ENCODE measurements at regions not wholly inside any gene's neighbourhood (a gene's known extent, or its start where the extent isn't known, plus 50 kb on each side); places are given as distances from the start of the nearest gene placed in this dataset.

GRCh38 chr7:45983720-45984255 lies 62.7 kb upstream of the IGFBP3 start:
- Histone ChIP-seq H3K27ac (no peak overlapping the region), H3K4me1 (no peaks in the 10 kb centered on the region), H3K9me3 (no peaks in the 10 kb centered on the region), H3K4me3 (no peak overlapping the region), H3K36me3 (replicated peaks in 1 of 2; ENCODE audit: insufficient read depth in 1 of 2, low read depth in 2 of 2) (no peaks in the 10 kb centered on the region), H3K27me3 (no peaks in the 10 kb centered on the region)
- DNase-seq (no peak), ATAC-seq (no peak)
- intact Hi-C loops (cut with DNase I): no loop called here
- TF ChIP-seq CTCF (IDR thresholded peaks at IDR 0.05) (no peak), POLR2A (IDR thresholded peaks at IDR 0.05) (no peak)
- WGBS, 2 donors: 53 to 64% methylated on average over 5 to 6 of the region's 6 CpGs

GRCh38 chr7:45982907-45983719 lies 62.0 kb upstream of the IGFBP3 start:
- no peaks in the 10 kb centered on the region for H3K27me3 ChIP-seq
- no peak overlapping the region for H3K27ac ChIP-seq
- ATAC-seq: no peak
- no peak for DNase-seq
- H3K4me1 ChIP-seq: peaks cover 7% of the 10 kb centered on the region
- TF ChIP-seq POLR2A (IDR thresholded peaks at IDR 0.05) (no peak), CTCF (IDR thresholded peaks at IDR 0.05) (no peak)
- H3K36me3 ChIP-seq (replicated peaks in 1 of 2; ENCODE audit: insufficient read depth in 1 of 2, low read depth in 2 of 2): no peaks in the 10 kb centered on the region
- intact Hi-C loops (cut with DNase I): no loop called here
- no peak overlapping the region for H3K4me3 ChIP-seq
- no peaks in the 10 kb centered on the region for H3K9me3 ChIP-seq
- 74 to 83% methylated on average over 10 to 11 of the region's 11 CpGs for WGBS, 2 donors

- ATAC-seq: no peak
- intact Hi-C loops (cut with DNase I): no loop called here
- WGBS, 2 donors: 65 to 86% methylated on average over 2 of the region's 2 CpGs
- H3K27me3 ChIP-seq: no peaks in the 10 kb centered on the region
- H3K4me3 ChIP-seq: no peak overlapping the region
- H3K9me3 ChIP-seq: no peaks in the 10 kb centered on the region
- H3K4me1 ChIP-seq: peaks cover 12% of the 10 kb centered on the region
- DNase-seq: no peak
- no peak overlapping the region for H3K27ac ChIP-seq
- TF ChIP-seq CTCF (IDR thresholded peaks at IDR 0.05): no peak
- no peak for TF ChIP-seq POLR2A (IDR thresholded peaks at IDR 0.05)
- no peaks in the 10 kb centered on the region for H3K36me3 ChIP-seq (replicated peaks in 1 of 2; ENCODE audit: insufficient read depth in 1 of 2, low read depth in 2 of 2)
These were observed 61.1 kb upstream of the IGFBP3 start for GRCh38 chr7:45982132-45982531.

GRCh38 chr7:45980973-45981372 lies 59.9 kb upstream of the IGFBP3 start:
- no peak for TF ChIP-seq POLR2A (IDR thresholded peaks at IDR 0.05)
- no peak for TF ChIP-seq CTCF (IDR thresholded peaks at IDR 0.05)
- H3K36me3 ChIP-seq (replicated peaks in 1 of 2; ENCODE audit: insufficient read depth in 1 of 2, low read depth in 2 of 2): no peaks in the 10 kb centered on the region
- 80 to 88% methylated on average over 6 of the region's 6 CpGs for WGBS, 2 donors
- DNase-seq: no peak
- intact Hi-C loops (cut with DNase I): no loop called here
- H3K4me3 ChIP-seq: no peak overlapping the region
- ATAC-seq: no peak
- H3K27ac ChIP-seq: no peak overlapping the region
- no peaks in the 10 kb centered on the region for H3K9me3 ChIP-seq
- no peaks in the 10 kb centered on the region for H3K27me3 ChIP-seq
- peaks cover 12% of the 10 kb centered on the region for H3K4me1 ChIP-seq
